ENCODE measurements at regions not wholly inside any gene's neighbourhood (a gene's known extent, or its start where the extent isn't known, plus 50 kb on each side); places are given as distances from the start of the nearest gene placed in this dataset.
"Not testable (repeated sequence)": the region's sequence is repeated elsewhere in the genome, so short reads cannot be mapped to it uniquely, and the experiment has no call there.

DNA sequence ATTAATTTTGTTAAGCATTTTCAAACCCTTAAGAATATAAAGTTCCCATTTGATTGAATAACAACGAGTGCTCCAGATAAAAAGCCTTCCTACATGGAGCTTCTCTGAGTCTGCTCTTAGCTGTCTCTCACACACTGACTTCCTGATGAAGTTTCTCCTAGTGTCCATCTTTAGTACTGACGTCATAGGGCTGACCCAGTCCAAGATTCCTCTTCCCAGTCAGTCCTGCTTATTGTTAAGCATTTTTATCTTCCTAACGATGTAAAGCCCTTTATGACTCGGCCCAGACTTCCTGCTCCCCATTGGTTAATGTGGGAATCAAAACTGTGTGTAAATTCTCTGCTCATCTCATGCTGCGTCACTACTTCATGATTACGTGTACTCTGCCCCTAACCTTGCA lies 398.8 kb downstream of the TFEC start:
- H3K27ac ChIP-seq, result no peak overlapping the region
- TF ChIP-seq, protein P1, sequence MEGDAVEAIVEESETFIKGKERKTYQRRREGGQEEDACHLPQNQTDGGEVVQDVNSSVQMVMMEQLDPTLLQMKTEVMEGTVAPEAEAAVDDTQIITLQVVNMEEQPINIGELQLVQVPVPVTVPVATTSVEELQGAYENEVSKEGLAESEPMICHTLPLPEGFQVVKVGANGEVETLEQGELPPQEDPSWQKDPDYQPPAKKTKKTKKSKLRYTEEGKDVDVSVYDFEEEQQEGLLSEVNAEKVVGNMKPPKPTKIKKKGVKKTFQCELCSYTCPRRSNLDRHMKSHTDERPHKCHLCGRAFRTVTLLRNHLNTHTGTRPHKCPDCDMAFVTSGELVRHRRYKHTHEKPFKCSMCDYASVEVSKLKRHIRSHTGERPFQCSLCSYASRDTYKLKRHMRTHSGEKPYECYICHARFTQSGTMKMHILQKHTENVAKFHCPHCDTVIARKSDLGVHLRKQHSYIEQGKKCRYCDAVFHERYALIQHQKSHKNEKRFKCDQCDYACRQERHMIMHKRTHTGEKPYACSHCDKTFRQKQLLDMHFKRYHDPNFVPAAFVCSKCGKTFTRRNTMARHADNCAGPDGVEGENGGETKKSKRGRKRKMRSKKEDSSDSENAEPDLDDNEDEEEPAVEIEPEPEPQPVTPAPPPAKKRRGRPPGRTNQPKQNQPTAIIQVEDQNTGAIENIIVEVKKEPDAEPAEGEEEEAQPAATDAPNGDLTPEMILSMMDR (conservative IDR thresholded peaks at IDR 0.05), result no peak

DNA sequence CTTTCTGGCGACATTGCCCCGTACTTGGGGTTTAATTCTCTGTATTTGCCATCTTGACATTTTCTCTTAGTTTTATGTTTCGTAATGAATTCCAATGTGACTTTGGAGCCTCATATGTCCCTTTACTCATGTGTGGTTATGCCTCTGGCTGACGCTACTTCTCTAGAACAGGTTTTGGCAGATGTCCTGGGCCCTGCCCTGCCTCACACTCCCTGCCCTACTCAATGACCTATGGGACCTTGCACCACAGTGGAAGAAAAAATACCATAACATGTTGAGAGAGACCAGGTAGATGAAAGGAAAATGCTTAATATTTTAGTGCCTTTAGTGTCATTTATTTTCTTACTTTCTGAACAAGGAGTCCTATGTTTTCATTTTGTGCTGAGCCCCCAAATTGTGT lies 400.5 kb downstream of the TFEC start:
- no peak overlapping the region for H3K27ac ChIP-seq
- TF ChIP-seq, protein P1 (conservative IDR thresholded peaks at IDR 0.05), result no peak

GRCh38 chr7:115618676-115619075 lies 411.9 kb downstream of the TFEC start:
- TF ChIP-seq, protein P1 (conservative IDR thresholded peaks at IDR 0.05), result no peak
- H3K27ac ChIP-seq, result no peak overlapping the region

DNA sequence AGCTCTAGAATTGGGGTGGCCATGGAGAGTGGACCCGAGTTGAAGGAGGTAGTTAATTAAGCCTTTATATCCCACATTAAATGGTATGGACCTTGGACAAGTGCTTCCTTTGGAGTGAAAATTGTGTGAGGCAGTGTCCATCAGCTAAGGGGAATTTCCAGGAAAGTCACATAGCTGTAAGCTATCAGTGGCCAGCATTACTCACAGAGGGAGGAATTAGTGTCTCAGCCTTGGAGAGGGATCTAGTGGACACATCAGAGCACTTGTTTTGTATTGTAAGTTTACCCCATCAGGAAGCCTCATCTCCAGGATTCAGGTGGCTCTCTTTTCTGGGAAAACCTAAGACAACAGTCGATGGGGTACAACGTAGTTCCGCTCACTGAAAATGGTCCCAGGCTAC lies 416.7 kb downstream of the TFEC start:
- no peak overlapping the region for H3K27ac ChIP-seq
- TF ChIP-seq, protein P1 (conservative IDR thresholded peaks at IDR 0.05), result no peak

- TF ChIP-seq, protein P1 (conservative IDR thresholded peaks at IDR 0.05), result no peak
- no peak overlapping the region for H3K27ac ChIP-seq
Observed at GRCh38 chr7:115603416-115603815, 427.1 kb downstream of the TFEC start.

GRCh38 chr7:115600207-115600606 lies 430.4 kb downstream of the TFEC start:
- H3K27ac ChIP-seq, result no peak overlapping the region
- TF ChIP-seq, protein P1 (conservative IDR thresholded peaks at IDR 0.05), result no peak

DNA sequence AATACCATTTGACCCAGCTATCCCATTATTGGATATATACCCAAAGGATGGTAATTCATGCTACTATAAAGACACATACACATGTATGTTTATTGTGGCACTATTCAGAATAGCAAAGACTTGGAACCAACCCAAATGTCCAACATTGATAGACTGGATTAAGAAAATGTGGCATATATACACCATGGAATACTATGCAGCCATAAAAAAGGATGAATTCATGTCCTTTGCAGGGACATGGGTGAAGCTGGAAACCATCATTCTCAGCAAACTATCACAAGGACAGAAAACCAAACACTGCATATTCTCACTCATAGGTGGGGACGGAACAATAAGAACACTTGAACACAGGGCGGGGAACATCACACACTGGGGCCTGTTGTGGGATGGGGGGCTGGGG lies 431.4 kb downstream of the TFEC start:
- not testable (repeated sequence) for H3K27ac ChIP-seq

DNA sequence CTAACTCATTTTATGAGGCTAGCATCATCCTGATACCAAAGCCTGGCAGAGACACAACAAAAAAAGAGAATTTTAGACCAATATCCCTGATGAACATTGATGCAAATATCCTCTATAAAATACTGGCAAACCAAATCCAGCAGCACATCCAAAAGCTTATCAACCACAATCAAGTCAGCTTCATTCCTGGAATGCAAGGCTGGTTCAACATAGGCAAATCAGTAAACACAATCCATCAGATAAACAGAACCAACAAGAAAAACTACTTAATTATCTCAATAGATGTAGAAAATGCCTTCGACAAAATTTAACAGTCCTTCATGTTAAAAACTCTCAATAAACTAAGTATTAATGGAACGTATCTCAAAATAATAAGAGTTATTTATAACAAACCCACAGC lies 433.3 kb downstream of the TFEC start:
- H3K27ac ChIP-seq, result not testable (repeated sequence)

GRCh38 chr7:115593111-115593510 lies 437.5 kb downstream of the TFEC start:
- H3K27ac ChIP-seq, result no peak overlapping the region
- TF ChIP-seq, protein P1 (conservative IDR thresholded peaks at IDR 0.05), result no peak

All from VCaP (cell line).